GM18909 (cell line): ENCODE measurements at regions not wholly inside any gene's neighbourhood (a gene's known extent, or its start where the extent isn't known, plus 50 kb on each side); places are given as distances from the start of the nearest gene placed in this dataset.

Experiments
- ATAC-seq: cut with Tn5 transposase; IDR thresholded peaks from one replicate; pipeline ENCODE4 v1.9.1; 2021; ENCODE audit warnings: mild to moderate bottlenecking; ENCODE audit not compliant: unreplicated experiment, poor library complexity

DNA sequence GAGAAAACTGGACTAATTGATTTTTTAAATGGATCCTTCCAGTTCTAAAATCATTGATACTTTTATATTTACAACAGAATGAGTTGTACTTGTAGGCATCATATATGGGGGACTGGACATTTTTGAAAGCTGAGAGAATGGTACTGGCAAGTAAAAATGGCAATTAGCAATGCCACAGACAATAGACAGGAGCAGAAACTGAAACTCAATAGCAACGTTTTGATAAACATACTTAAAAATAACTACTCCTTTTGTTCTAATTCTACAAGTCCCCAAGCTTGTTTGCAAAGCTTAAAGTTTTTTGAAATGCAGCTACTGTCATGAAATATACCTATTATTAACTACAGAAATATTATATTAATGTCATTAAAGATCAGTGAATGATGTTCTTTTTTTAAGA, 52.8 kb upstream of the FBXL7 start:
- ATAC-seq: no peak

GRCh38 chr5:15446552-15446951, 53.4 kb upstream of the FBXL7 start:
- no peak for ATAC-seq

GRCh38 chr5:15442193-15442570, 57.8 kb upstream of the FBXL7 start:
- ATAC-seq: no peak

GRCh38 chr5:15441433-15442192, 58.4 kb upstream of the FBXL7 start:
- no peak for ATAC-seq

DNA sequence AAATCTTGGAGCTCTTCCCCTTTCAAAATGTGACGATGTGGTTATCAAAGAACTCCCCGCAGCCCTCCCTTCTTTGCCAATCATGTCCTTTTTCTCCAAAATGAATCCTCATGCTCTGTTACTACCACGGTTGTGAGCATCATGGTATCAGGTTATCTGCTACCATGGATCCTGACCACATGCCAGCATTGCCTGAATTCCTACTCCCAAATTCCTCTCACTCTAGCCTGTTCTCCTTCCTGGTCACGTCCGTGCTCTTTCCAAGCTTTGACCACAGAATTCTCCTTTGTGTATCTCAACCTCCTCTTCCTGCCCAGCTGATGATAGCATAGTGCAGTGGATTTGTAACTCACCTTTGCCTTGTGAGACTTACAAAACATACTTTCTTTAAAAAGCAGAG, 59.5 kb upstream of the FBXL7 start:
- no peak for ATAC-seq

DNA sequence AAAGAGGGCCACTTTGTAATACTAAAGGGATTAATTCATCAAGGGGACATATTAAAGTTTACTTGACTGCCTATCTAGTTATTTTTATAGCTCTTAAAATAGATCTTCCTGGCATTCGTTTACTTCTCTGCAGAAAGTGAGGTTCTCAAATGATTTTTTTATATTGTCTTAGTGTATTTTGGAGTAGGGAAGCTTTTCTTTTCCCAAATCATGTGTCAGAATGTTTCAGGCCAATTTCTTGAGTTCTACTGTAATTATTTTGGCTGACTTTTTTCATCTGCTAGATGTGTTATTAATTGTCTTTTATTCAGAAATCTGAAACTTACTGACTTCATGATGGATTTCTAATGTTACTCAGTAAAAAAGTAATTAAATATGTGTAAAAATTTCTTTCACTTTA, 60.2 kb upstream of the FBXL7 start:
- ATAC-seq: no peak

DNA sequence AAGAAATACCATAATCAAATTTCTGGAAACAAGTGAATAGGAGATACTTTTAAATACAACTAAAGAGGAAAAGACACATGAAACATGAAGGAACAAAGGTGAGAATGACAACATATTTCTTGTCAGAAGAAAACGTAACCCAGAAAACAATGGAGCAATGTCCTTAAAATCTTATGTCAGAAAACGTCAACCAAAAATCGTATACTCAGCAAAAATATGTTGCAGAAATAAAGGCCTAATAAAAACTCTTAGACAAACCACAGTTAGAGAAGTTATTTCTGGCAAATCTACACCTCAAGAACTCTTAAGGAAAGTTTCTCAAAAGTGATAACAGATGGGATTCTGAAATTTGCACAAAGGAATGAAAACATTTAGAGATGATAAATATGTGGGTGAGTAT, 66.3 kb upstream of the FBXL7 start:
- ATAC-seq: no peak

- no peak for ATAC-seq
Measured at GRCh38 chr5:15431923-15432322, 68.1 kb upstream of the FBXL7 start.

GRCh38 chr5:15425766-15426165, 74.2 kb upstream of the FBXL7 start:
- no peak for ATAC-seq

- no peak for ATAC-seq
Measured at GRCh38 chr5:15424769-15425168, 75.2 kb upstream of the FBXL7 start.

- no peak for ATAC-seq
Measured at GRCh38 chr5:15421921-15422412, 78.0 kb upstream of the FBXL7 start.

DNA sequence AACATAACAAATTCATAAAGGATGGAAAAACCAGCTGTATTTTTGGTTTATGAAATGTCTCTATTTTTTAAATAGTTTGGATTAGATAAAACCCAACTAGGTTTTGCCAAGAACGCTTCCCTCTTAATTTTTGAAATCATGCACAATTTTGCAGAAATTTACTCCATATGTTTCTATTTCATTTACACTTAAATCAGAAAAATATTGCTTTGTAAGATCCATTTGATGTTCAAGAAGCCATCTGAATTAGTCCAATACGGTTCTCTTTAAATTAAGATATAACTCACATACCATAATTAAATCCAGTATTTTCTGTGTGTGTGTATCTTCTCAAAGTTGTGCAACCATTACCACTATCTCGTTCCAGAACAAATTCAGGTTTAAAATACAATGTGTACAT, 78.6 kb upstream of the FBXL7 start:
- no peak for ATAC-seq

GRCh38 chr5:15420201-15420600, 79.8 kb upstream of the FBXL7 start:
- no peak for ATAC-seq

DNA sequence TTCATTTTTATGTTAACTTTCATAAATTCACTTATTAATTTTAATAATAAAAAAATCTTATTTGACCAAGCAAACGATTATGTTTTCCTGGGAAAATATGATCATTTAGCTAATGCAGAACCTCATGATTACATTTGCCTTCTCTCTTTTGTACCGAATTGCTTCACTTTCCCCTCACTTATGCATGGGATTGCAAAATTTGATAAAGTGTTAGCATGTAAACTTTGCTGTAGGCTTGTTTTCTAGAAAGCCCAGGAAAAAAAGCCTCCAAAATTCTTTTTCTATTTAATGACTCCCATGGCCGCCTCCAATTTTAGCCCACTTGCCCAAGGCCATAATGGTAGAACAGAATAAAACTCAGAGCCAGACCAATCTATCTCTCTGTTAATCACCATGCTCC, 82.8 kb upstream of the FBXL7 start:
- ATAC-seq: no peak

GRCh38 chr5:15406478-15406877, 93.5 kb upstream of the FBXL7 start:
- ATAC-seq: no peak

- ATAC-seq: no peak
Measured at GRCh38 chr5:15393146-15393545, 106.8 kb upstream of the FBXL7 start.

GRCh38 chr5:15391704-15392397, 108.1 kb upstream of the FBXL7 start:
- ATAC-seq: no peak

GRCh38 chr5:15388866-15389265, 111.1 kb upstream of the FBXL7 start:
- ATAC-seq: no peak

- no peak for ATAC-seq
Measured at GRCh38 chr5:15387931-15388524, 112.0 kb upstream of the FBXL7 start.

- no peak for ATAC-seq
Measured at GRCh38 chr5:15386122-15386521, 113.9 kb upstream of the FBXL7 start.

DNA sequence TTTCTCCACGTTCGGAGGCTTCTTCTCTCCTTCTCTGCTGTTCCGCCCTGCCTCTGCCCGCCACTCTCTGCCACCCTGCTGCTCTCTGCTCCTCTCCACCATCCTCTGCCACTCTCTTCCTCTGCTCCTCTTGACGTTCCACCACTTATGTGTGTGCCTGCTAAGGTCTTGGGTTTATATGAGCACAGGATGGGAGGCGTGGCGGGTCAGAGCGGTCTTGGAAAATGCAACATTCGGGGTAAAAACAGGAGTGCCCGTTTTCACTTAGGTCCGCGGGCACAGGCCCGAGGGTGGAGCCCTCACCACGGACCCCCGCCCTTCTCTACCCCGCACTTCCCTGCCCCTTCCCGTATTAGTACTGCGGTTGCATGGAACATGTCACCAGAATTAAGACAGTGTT, 114.4 kb upstream of the FBXL7 start:
- no peak for ATAC-seq

DNA sequence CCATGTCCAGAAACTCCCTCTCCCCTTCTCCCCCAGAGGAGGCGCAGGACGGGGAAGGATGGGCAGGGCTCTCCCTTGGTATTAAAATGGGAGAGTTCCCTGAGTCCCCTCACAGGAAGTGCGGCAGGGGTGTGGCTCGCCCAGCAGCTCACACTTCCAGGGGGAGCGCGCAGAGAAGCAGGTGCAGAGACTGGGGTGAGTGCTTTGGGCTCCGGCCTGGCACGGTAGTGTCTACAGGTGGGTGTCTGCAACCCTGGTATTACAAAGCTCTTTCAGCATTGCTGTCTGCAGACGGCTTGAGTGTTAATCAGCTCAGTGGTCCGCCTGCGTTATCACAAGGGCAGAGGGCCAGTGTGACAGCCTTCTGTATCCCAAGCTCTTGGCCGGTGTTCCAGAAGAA, 114.9 kb upstream of the FBXL7 start:
- ATAC-seq: no peak
